Endothelial cell (in vitro differentiated cells): ENCODE measurements at regions not wholly inside any gene's neighbourhood (a gene's known extent, or its start where the extent isn't known, plus 50 kb on each side); places are given as distances from the start of the nearest gene placed in this dataset.

ENCODE experiments used
- DNase-seq: peaks from one replicate; pipeline ENCODE4 v3.0.0; 2021; ENCODE audit warnings: low spot score
- H3K27ac Mint-ChIP-seq: one replicate; pipeline ENCODE4 v1.8.0; 2021; ENCODE audit warnings: mixed read lengths, inconsistent platforms; ENCODE audit not compliant: unreplicated experiment
- H3K27me3 Mint-ChIP-seq: one replicate; pipeline ENCODE4 v1.8.0; 2021; ENCODE audit warnings: mild to moderate bottlenecking, moderate library complexity, mixed read lengths, inconsistent platforms; ENCODE audit not compliant: unreplicated experiment
- H3K36me3 Mint-ChIP-seq: one replicate; pipeline ENCODE4 v1.8.0; 2021; ENCODE audit warnings: mild to moderate bottlenecking, low read depth, mixed read lengths, inconsistent platforms; ENCODE audit not compliant: unreplicated experiment
- H3K4me1 Mint-ChIP-seq: one replicate; pipeline ENCODE4 v1.8.0; 2021; ENCODE audit warnings: mild to moderate bottlenecking, mixed read lengths, inconsistent platforms; ENCODE audit not compliant: unreplicated experiment
- H3K4me3 Mint-ChIP-seq: one replicate; pipeline ENCODE4 v1.8.0; 2021; ENCODE audit warnings: mild to moderate bottlenecking, mixed read lengths, inconsistent platforms; ENCODE audit not compliant: unreplicated experiment
- H3K9me3 Mint-ChIP-seq: one replicate; pipeline ENCODE4 v1.8.0; 2021; ENCODE audit warnings: mixed read lengths, inconsistent platforms; ENCODE audit not compliant: unreplicated experiment
- TF ChIP-seq, protein P1 (sequence below): fragments of 200-600 bp; sonication (generic); IDR thresholded peaks from one replicate; pipeline ENCODE4 v1.5.0; 2021; ENCODE audit warnings: antibody characterized with exemption; ENCODE audit not compliant: unreplicated experiment

DNA sequence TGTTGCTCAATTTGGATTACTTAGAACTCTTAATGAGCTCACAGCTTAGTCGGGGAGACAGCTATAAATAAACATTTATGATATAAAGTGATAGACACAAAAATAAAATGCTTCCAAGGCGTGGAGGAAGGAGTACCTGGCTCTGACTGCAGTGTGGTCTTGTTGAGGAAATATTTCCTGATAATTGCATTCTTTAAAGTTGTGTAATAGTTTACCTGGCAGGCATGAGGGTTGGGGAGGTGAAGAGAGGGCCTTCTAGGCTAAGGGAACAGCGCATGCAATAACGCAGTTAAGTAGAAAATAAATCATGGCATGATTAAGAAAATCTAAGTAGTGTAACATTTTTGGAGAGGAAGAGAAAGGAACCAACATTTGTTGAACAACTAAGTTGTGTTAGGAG, 260.5 kb upstream of the ATP2B1 start:
- TF ChIP-seq, protein P1, sequence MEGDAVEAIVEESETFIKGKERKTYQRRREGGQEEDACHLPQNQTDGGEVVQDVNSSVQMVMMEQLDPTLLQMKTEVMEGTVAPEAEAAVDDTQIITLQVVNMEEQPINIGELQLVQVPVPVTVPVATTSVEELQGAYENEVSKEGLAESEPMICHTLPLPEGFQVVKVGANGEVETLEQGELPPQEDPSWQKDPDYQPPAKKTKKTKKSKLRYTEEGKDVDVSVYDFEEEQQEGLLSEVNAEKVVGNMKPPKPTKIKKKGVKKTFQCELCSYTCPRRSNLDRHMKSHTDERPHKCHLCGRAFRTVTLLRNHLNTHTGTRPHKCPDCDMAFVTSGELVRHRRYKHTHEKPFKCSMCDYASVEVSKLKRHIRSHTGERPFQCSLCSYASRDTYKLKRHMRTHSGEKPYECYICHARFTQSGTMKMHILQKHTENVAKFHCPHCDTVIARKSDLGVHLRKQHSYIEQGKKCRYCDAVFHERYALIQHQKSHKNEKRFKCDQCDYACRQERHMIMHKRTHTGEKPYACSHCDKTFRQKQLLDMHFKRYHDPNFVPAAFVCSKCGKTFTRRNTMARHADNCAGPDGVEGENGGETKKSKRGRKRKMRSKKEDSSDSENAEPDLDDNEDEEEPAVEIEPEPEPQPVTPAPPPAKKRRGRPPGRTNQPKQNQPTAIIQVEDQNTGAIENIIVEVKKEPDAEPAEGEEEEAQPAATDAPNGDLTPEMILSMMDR: no peak
- peaks cover 2% of the 10 kb centered on the region for H3K27me3 Mint-ChIP-seq
- H3K9me3 Mint-ChIP-seq: no peaks in the 10 kb centered on the region
- H3K4me3 Mint-ChIP-seq: no peak overlapping the region
- no peaks in the 10 kb centered on the region for H3K4me1 Mint-ChIP-seq
- no peak for DNase-seq
- no peak overlapping the region for H3K27ac Mint-ChIP-seq
- no peaks in the 10 kb centered on the region for H3K36me3 Mint-ChIP-seq

DNA sequence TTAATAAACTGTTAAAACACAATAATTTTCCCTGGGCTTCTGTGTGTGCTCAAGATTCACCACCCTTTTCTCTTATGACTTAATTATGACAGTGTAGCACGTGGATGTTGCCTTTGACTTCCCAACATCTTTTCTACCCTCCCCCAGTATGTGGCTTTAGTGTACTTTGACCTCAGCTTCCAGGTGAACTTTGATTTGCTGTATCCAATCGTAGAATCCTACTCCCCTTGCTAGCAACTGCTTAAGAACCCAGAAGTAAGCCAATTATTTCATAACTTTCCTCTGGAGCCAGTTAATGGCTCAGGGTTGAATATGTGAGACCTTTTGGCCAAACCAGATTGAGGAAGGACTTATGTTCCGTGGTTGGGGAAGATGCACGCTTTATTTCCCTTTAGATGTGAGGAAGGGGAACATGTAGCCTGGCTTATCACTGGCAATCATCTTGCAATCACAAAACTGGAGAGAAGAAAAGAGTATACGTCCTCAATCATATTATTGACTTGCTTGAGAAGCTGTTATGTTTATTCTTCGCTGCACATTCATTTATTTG, 259.6 kb upstream of the ATP2B1 start:
- no peak overlapping the region for H3K4me3 Mint-ChIP-seq
- TF ChIP-seq, protein P1: no peak
- H3K27me3 Mint-ChIP-seq: peaks cover 2% of the 10 kb centered on the region
- no peaks in the 10 kb centered on the region for H3K36me3 Mint-ChIP-seq
- H3K27ac Mint-ChIP-seq: no peak overlapping the region
- H3K9me3 Mint-ChIP-seq: no peaks in the 10 kb centered on the region
- no peaks in the 10 kb centered on the region for H3K4me1 Mint-ChIP-seq
- no peak for DNase-seq

DNA sequence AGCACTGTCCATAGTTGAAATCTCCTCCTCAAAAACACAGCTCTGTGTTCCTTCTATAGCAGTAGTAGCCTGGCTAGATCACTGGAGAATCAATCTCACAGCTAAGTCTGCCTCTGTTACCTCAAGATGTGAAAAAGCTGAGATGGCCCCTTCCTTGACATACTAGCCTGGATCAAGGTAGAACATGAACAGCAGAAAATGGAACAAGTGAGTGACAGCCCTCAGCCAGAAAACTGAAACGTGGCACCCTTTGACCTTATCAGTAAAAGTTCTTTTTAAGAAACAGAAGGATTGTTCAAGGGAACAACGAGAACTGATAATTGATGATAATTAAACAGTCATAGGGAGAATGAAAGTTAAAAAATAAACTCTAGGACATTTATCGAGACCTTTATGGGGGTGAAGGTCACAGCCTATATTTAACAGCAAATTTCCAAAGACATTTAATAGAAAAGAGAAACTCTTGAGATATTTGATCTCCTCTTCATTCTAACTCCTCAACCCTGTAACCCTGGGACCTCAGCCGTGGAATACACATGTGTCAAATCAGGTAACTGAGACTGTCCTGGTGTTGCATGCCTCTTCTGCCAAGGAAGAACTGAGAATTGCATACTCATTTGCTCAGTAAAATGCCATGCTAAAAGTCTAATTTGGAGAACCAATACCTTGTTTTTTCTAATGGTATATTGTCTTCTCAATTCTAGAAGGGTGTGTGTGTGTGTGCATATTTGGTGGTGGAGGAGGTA, 258.0 kb upstream of the ATP2B1 start:
- TF ChIP-seq, protein P1: no peak
- Mint-ChIP-seq H3K36me3 (no peaks in the 10 kb centered on the region), H3K9me3 (no peaks in the 10 kb centered on the region), H3K27ac (no peak overlapping the region), H3K4me1 (no peaks in the 10 kb centered on the region), H3K4me3 (no peak overlapping the region), H3K27me3 (peaks cover 2% of the 10 kb centered on the region)
- no peak for DNase-seq

DNA sequence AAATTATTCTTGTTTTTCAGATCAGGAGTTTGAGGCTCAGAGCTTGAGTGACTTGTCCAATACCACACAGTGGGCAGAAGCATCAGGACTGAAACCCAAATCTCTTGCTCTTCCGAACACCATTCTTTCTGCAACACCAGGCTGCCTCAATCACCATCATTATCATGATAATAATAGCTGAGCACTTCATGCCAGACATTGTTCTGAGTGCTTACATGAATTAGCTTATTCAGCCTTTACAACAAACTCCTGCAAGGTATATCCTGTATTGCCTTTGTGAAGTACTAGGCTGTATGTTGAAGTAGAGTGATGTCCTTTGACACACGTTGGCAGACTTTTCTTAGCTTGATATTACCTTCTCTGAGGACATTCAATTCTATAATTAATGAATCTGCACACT, 257.4 kb upstream of the ATP2B1 start:
- H3K27ac Mint-ChIP-seq: no peak overlapping the region
- TF ChIP-seq, protein P1: no peak
- H3K4me3 Mint-ChIP-seq: no peak overlapping the region
- H3K36me3 Mint-ChIP-seq: no peaks in the 10 kb centered on the region
- peaks cover 2% of the 10 kb centered on the region for H3K27me3 Mint-ChIP-seq
- H3K4me1 Mint-ChIP-seq: no peaks in the 10 kb centered on the region
- no peaks in the 10 kb centered on the region for H3K9me3 Mint-ChIP-seq
- DNase-seq: no peak

DNA sequence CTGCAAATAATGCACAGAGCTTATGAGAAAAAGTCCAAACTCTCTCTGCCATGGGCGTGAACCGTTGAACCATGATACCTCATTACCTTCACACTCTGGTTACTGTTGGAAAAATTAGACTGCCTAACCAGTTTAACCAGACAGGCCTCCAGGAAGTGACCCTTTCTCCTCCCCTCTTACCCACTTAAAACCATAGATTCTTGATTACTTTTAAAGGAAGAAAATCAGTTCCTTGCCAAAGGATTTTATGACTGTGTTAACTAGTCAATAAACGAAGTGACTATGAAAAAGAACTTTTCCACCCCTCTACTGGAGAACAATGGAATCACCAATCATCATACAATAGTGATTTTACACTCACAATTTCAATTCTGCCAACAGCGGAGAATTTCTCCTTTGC, 254.0 kb upstream of the ATP2B1 start:
- no peak overlapping the region for H3K27ac Mint-ChIP-seq
- TF ChIP-seq, protein P1: peak; percentile 66
- no peaks in the 10 kb centered on the region for H3K36me3 Mint-ChIP-seq
- DNase-seq: no peak
- H3K9me3 Mint-ChIP-seq: no peaks in the 10 kb centered on the region
- no peaks in the 10 kb centered on the region for H3K4me1 Mint-ChIP-seq
- H3K27me3 Mint-ChIP-seq: no peaks in the 10 kb centered on the region
- no peak overlapping the region for H3K4me3 Mint-ChIP-seq
